Nephron (organoid): ENCODE measurements at regions not wholly inside any gene's neighbourhood (a gene's known extent, or its start where the extent isn't known, plus 50 kb on each side); places are given as distances from the start of the nearest gene placed in this dataset.
A peak's percentile ranks its signal among the peaks of the same experiment; 100 is the strongest.

ENCODE experiments used
- H3K27ac Mint-ChIP-seq, 3 experiments: 2 replicates each; pipeline ENCODE4 v1.8.0; 2020; ENCODE audit warnings: mixed read lengths in 3 of 3, mild to moderate bottlenecking in 2 of 3, moderate library complexity in 1 of 3
- H3K27me3 Mint-ChIP-seq: 2 replicates; pipeline ENCODE4 v1.8.0; 2021; ENCODE audit warnings: low read depth, mild to moderate bottlenecking, moderate library complexity, mixed read lengths
- H3K36me3 Mint-ChIP-seq: 2 replicates; pipeline ENCODE4 v1.8.0; 2020; ENCODE audit warnings: low read depth, mixed read lengths
- H3K4me1 Mint-ChIP-seq: 2 replicates; pipeline ENCODE4 v1.8.0; 2020; ENCODE audit warnings: mixed read lengths
- H3K4me3 Mint-ChIP-seq, 3 experiments: 2 replicates each; pipeline ENCODE4 v1.8.0; 2020; ENCODE audit warnings: mild to moderate bottlenecking in 3 of 3, mixed read lengths in 3 of 3, moderate library complexity in 2 of 3
- H3K9me3 Mint-ChIP-seq: 2 replicates; pipeline ENCODE4 v1.8.0; 2020; ENCODE audit warnings: mixed read lengths
- TF ChIP-seq, protein P1 (sequence below), 3 experiments: fragments of 200-600 bp; sonication (generic); IDR thresholded peaks; one replicate each; pipeline ENCODE4 v1.5.0; 2021; ENCODE audit warnings: antibody characterized with exemption in 3 of 3; ENCODE audit not compliant: unreplicated experiment in 3 of 3

DNA sequence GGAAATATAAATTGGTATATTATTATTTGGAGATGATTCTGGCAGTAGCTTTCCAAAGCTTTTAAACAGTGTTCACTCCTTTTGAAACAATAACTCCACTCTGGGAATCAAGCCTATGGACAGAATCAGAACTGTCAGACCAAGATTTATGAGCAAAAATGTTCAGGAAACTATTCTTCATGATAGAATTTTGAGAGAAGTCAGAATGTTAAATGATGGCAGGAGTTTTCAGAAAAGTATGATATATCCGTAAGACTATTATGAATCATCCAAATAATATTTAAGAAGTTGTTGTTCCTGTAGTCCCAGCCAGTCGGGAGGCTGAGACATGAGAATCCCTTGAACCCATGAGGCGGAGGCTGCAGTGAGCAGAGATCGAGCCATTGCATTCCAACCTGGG, 50.5 kb upstream of the ADGRG2 start:
- Mint-ChIP-seq H3K27ac (peak overlapping the region in 1 of 3 experiments; percentile 33), H3K9me3 (peaks cover 16% of the 10 kb centered on the region), H3K4me1 (peaks cover 9% of the 10 kb centered on the region), H3K4me3 (no peak overlapping the region), H3K36me3 (no peaks in the 10 kb centered on the region), H3K27me3 (no peaks in the 10 kb centered on the region)
- TF ChIP-seq, protein P1, sequence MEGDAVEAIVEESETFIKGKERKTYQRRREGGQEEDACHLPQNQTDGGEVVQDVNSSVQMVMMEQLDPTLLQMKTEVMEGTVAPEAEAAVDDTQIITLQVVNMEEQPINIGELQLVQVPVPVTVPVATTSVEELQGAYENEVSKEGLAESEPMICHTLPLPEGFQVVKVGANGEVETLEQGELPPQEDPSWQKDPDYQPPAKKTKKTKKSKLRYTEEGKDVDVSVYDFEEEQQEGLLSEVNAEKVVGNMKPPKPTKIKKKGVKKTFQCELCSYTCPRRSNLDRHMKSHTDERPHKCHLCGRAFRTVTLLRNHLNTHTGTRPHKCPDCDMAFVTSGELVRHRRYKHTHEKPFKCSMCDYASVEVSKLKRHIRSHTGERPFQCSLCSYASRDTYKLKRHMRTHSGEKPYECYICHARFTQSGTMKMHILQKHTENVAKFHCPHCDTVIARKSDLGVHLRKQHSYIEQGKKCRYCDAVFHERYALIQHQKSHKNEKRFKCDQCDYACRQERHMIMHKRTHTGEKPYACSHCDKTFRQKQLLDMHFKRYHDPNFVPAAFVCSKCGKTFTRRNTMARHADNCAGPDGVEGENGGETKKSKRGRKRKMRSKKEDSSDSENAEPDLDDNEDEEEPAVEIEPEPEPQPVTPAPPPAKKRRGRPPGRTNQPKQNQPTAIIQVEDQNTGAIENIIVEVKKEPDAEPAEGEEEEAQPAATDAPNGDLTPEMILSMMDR (IDR thresholded peaks at IDR 0.05; ENCODE audit: unreplicated experiment in 3 of 3): no peak

DNA sequence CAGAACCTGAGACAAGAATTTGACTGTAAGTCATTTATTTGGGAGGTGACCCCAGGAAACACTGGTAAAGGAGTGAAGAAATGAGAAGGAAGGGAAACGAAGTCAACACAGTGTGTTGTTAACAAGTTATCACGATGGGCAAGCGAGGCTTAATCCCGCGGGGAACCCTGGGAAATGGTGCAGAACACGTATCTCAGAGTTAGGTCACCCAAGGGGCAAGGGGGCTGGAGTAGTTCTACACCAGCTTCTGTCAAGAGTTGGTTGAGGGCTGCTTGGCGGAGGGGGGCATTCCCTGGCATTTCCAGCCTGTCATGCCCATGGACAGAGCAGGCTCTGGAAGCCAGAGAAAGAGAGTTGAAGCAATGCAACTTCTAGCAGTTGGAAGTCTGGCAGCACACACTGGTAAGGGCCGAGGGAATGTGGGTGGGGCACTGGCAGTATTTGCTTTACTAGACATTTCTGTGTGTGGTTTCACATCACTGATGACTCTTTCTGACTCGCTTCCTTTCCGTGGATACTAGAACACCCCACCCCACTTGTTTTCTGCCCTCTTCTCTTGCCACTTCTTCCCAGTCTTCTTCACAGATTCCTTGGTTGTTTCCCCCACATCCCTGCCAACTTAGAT, 52.2 kb upstream of the ADGRG2 start:
- no peaks in the 10 kb centered on the region for H3K36me3 Mint-ChIP-seq
- no peak overlapping the region for H3K4me3 Mint-ChIP-seq
- peaks cover 17% of the 10 kb centered on the region for H3K4me1 Mint-ChIP-seq
- H3K9me3 Mint-ChIP-seq: peaks cover 11% of the 10 kb centered on the region
- H3K27me3 Mint-ChIP-seq: no peaks in the 10 kb centered on the region
- TF ChIP-seq, protein P1 (IDR thresholded peaks at IDR 0.05; ENCODE audit: unreplicated experiment in 3 of 3): no peak
- H3K27ac Mint-ChIP-seq: peak overlapping the region in 2 of 3 experiments; percentile 2 to 26

DNA sequence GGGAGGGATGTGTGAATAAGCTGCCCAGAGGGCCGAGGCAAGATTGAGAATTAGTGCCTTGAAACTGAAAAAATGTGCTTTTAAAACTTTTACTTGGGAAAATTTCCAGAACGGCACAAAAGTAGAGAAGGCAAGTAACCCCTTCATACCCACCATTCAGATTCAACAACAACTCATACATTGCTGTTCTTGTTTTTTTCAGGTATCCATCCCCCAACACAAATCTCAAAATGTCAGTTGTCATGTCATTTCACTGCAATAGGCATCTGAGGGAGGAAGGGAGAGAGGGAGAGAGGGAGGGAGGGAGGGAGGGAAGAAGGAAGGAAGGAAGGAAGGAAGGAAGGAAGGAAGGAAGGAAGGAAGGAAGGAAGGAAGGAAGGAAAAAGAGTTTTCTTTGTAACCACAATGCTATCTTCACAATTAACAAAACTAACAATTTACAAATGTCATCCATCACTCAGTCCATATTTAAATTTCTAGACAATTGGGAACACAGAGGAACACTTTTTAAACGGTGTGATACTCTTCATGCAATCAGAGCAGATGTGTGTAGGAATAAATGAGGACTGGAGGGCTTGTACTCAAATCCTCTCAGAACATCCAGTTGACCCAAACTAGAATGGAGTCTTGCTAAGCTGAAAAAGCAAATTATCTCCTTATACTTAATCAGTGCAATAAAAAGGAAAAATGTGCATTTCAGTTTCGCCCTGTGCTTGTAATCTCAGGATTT, 54.8 kb upstream of the ADGRG2 start:
- H3K27me3 Mint-ChIP-seq: no peaks in the 10 kb centered on the region

DNA sequence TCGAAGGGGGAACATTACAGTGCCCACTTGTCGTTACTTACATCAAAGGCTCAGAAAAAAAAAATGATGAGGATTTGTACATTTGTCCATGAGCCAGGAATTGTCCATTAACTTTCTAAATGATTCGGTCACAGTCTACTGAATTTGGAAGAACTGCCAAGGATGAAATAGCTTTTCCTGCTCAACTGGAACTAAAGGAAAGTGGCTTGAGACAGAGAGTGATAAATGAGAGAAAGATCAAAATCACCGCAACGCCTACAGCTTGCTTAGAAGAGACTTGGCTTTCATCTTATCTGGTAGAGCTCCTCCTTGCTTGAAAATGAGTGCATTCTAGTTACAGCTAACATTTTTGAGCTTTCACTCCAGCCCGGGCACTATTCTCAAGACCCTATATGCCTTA, 55.5 kb upstream of the ADGRG2 start:
- Mint-ChIP-seq H3K27ac (peak overlapping the region; percentile 38 to 87 (median 82)), H3K36me3 (no peaks in the 10 kb centered on the region), H3K4me1 (peaks cover 21% of the 10 kb centered on the region), H3K27me3 (no peaks in the 10 kb centered on the region), H3K4me3 (no peak overlapping the region), H3K9me3 (peaks cover 11% of the 10 kb centered on the region)
- TF ChIP-seq, protein P1 (IDR thresholded peaks at IDR 0.05; ENCODE audit: unreplicated experiment in 3 of 3): no peak

More for the DNA sequence above, 54.8 kb upstream of the ADGRG2 start:
- Mint-ChIP-seq H3K36me3 (no peaks in the 10 kb centered on the region), H3K27ac (peak overlapping the region; percentile 38 to 87 (median 82)), H3K4me3 (peak overlapping the region in 1 of 3 experiments; percentile 7), H3K9me3 (peaks cover 11% of the 10 kb centered on the region), H3K4me1 (peaks cover 21% of the 10 kb centered on the region)
- TF ChIP-seq, protein P1 (IDR thresholded peaks at IDR 0.05; ENCODE audit: unreplicated experiment in 3 of 3): no peak

DNA sequence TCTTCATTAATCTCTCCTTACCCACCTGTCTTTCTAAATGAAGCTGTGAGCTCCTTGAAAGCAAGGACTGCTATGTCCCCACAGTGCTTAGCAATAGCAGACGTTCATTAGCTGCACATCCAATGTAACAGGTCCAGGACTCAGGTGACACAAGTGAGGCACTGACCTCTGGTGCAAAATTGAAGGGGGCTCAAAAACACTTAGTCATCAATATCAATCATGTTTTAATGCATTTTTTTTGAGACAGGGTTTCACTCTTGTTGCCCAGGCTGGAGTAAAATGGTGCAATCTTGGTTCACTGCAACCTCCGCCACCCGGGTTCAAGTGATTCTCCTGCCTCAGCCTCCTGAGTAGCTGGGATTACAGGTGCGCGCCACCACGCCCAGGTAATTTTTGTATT, 56.1 kb upstream of the ADGRG2 start:
- Mint-ChIP-seq H3K4me1 (peaks cover 21% of the 10 kb centered on the region), H3K9me3 (peaks cover 11% of the 10 kb centered on the region), H3K36me3 (no peaks in the 10 kb centered on the region), H3K4me3 (no peak overlapping the region), H3K27me3 (no peaks in the 10 kb centered on the region), H3K27ac (peak overlapping the region in 1 of 3 experiments; percentile 87)
- TF ChIP-seq, protein P1 (IDR thresholded peaks at IDR 0.05; ENCODE audit: unreplicated experiment in 3 of 3): no peak
